SH-SY5Y (cell line): ENCODE measurements at regions not wholly inside any gene's neighbourhood (a gene's known extent, or its start where the extent isn't known, plus 50 kb on each side); places are given as distances from the start of the nearest gene placed in this dataset.

Experiments
- GATA2 ChIP-seq: IDR thresholded peaks from 2 replicates; pipeline ENCODE4 v1.6.1; 2011; ENCODE audit warnings: mild to moderate bottlenecking, low read depth, low read length
- GATA3 ChIP-seq: IDR thresholded peaks from 2 replicates; pipeline ENCODE4 v1.6.1; 2011; ENCODE audit warnings: low read depth, mild to moderate bottlenecking, low read length, moderate library complexity

DNA sequence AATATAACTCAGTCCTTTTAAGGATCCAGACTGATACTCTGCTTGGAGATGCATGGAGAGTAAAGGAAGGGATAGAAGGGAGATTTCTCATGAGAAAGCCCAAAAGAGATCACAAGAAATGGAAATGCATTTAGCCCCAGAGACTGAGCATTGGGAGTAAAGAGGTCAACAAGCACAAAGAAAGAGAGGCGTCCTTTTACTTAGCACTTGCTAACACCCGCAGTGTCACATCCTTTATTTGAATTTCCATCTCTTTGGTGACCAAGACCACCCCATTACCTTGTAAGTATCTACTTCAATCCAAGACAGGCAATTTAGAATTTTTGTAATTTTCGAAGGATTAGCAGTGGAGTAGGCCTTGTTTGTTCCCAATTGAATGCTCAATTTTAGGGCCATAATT is 111.8 kb upstream of the DCC start:
- TF ChIP-seq GATA3 = no peak
- no peak for TF ChIP-seq GATA2
